Liver (tissue), 8 donors: ENCODE measurements at regions not wholly inside any gene's neighbourhood (a gene's known extent, or its start where the extent isn't known, plus 50 kb on each side); places are given as distances from the start of the nearest gene placed in this dataset.

Experiments
- DNase-seq: peaks from one replicate; pipeline ENCODE4 v3.0.0-alpha.2; 2017; ENCODE audit warnings: low spot score
- H3K27ac ChIP-seq, 2 donors: one replicate each; pipeline ENCODE4 v1.7.0; 2013; ENCODE audit warnings: inconsistent platforms in 2 of 2, low read length in 2 of 2, control low read depth in 1 of 2, low read depth in 1 of 2, mild to moderate bottlenecking in 1 of 2
- H3K27me3 ChIP-seq, 4 donors: one replicate each; pipeline versions ENCODE4 v1.6.1 to v1.7.0; 2013; ENCODE audit warnings: low read length in 3 of 4, inconsistent platforms in 1 of 4, mild to moderate bottlenecking in 1 of 4, moderate library complexity in 1 of 4; ENCODE audit not compliant: control insufficient read depth in 4 of 4, insufficient read depth in 4 of 4
- H3K36me3 ChIP-seq, 4 donors: one replicate each; pipeline versions ENCODE4 v1.6.1 to v1.7.0; 2013; ENCODE audit warnings: low read length in 3 of 4, mild to moderate bottlenecking in 3 of 4, low read depth in 1 of 4, moderate library complexity in 1 of 4; ENCODE audit not compliant: control insufficient read depth in 4 of 4, insufficient read depth in 3 of 4
- H3K4me1 ChIP-seq, 4 donors: one replicate each; pipeline versions ENCODE4 v1.6.1 to v1.7.0; 2013; ENCODE audit warnings: low read length in 3 of 4, mild to moderate bottlenecking in 3 of 4, moderate library complexity in 1 of 4; ENCODE audit not compliant: control insufficient read depth in 4 of 4, insufficient read depth in 4 of 4
- H3K4me3 ChIP-seq, 3 donors: one replicate each; pipeline versions ENCODE4 v1.6.1 to v1.7.0; 2013; ENCODE audit warnings: low read length in 3 of 3, control low read depth in 1 of 3, low read depth in 1 of 3, mild to moderate bottlenecking in 1 of 3
- H3K9ac ChIP-seq, 2 donors: one replicate each; pipeline ENCODE4 v1.7.0; 2013; ENCODE audit warnings: low read length in 2 of 2, mild to moderate bottlenecking in 2 of 2, moderate library complexity in 2 of 2, control low read depth in 1 of 2, low read depth in 1 of 2
- H3K9me3 ChIP-seq, 4 donors: one replicate each; pipeline versions ENCODE4 v1.6.1 to v1.7.0; 2013; ENCODE audit warnings: low read length in 3 of 4; ENCODE audit not compliant: control insufficient read depth in 4 of 4
- ATF3 ChIP-seq: IDR thresholded peaks from 2 replicates; pipeline ENCODE4 v1.6.1; 2016; ENCODE audit warnings: antibody characterized with exemption
- EGR1 ChIP-seq, 2 donors: IDR thresholded peaks; 2 replicates each; pipeline ENCODE4 v1.6.1; 2016 to 2018; ENCODE audit warnings: antibody characterized with exemption in 2 of 2, low read depth in 2 of 2
- FOXA1 ChIP-seq: IDR thresholded peaks from 2 replicates; pipeline ENCODE4 v1.6.1; 2016; ENCODE audit warnings: antibody characterized with exemption
- GABPA ChIP-seq, 2 donors: IDR thresholded peaks in 1 of 2; conservative IDR thresholded peaks in 1 of 2; 2 replicates each; pipeline ENCODE4 v1.6.1; 2016; ENCODE audit warnings: antibody characterized with exemption in 2 of 2, mild to moderate bottlenecking in 1 of 2, moderate library complexity in 1 of 2
- HNF4A ChIP-seq, 2 donors: conservative IDR thresholded peaks; 2 replicates each; pipeline ENCODE4 v1.6.1; 2016; ENCODE audit warnings: antibody characterized with exemption in 2 of 2, mild to moderate bottlenecking in 2 of 2
- HNF4G ChIP-seq: IDR thresholded peaks from 2 replicates; pipeline ENCODE4 v1.6.1; 2016; ENCODE audit warnings: antibody characterized with exemption
- MAX ChIP-seq: IDR thresholded peaks from 2 replicates; pipeline ENCODE4 v1.6.1; 2016; ENCODE audit warnings: antibody characterized with exemption
- NR2F2 ChIP-seq: IDR thresholded peaks from 2 replicates; pipeline ENCODE4 v1.6.1; 2016; ENCODE audit warnings: antibody characterized with exemption
- RAD21 ChIP-seq, 2 donors: IDR thresholded peaks; 2 replicates each; pipeline ENCODE4 v1.6.1; 2016; ENCODE audit warnings: antibody characterized with exemption in 2 of 2, mild to moderate bottlenecking in 2 of 2
- REST ChIP-seq: IDR thresholded peaks from 2 replicates; pipeline ENCODE4 v1.6.1; 2016; ENCODE audit warnings: antibody characterized with exemption, mild to moderate bottlenecking
- RXRA ChIP-seq, 2 donors: IDR thresholded peaks; 2 replicates each; pipeline ENCODE4 v1.6.1; 2017 to 2018; ENCODE audit warnings: antibody characterized with exemption in 2 of 2, mild to moderate bottlenecking in 1 of 2
- SP1 ChIP-seq: IDR thresholded peaks from 2 replicates; pipeline ENCODE4 v1.6.1; 2018; ENCODE audit warnings: antibody characterized with exemption, mild to moderate bottlenecking
- YY1 ChIP-seq: IDR thresholded peaks from 2 replicates; pipeline ENCODE4 v1.6.1; 2016; ENCODE audit warnings: antibody characterized with exemption, mild to moderate bottlenecking
- ZBTB33 ChIP-seq: IDR thresholded peaks from 2 replicates; pipeline ENCODE4 v1.6.1; 2016; ENCODE audit warnings: antibody characterized with exemption
- WGBS: extraction: QIAGEN DNeasy Blood & Tissue Kit; methylation state at CpG from one replicate; pipeline ENCODE4 v1.1.7; 2013; 5-methylcytosine and 5-hydroxymethylcytosine counted together
- TF ChIP-seq, protein P1 (sequence below): fragments of 150-350 bp; IDR thresholded peaks from 2 replicates; pipeline ENCODE4 v1.5.1; 2017; ENCODE audit warnings: improper control_type of control experiment, low read depth, low read length; ENCODE audit not compliant: missing input control
- donor health status: healthy.
- donor health status: healthy.
- donor health status: healthy.
- donor health status: healthy.
- donor health status: healthy.

DNA sequence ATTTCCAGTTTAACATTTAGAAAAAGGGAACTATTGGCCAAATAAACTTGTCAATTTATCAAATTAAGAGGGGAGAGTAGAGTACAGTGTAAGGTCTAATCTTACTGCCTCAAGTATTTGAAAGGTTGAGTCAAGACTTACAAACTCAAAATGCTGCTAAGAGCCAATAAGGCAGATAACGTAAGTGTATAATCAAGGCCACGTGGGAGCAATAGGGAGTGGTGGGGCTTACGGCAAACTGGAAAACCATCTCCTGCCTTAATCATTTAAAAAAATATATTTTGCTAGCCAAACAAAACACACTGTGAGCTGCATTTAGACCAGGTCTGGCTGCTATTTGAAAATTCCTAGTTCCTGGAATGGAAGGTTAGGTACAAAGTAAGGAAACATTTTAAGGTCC is 107.3 kb upstream of the FRMD4B start:
- Histone ChIP-seq H3K4me1 (no peaks in the 10 kb centered on the region), H3K9ac (no peak overlapping the region), H3K27ac (no peak overlapping the region), H3K36me3 (no peaks in the 10 kb centered on the region), H3K27me3 (no peaks in the 10 kb centered on the region), H3K9me3 (no peaks in the 10 kb centered on the region), H3K4me3 (no peak overlapping the region)
- TF ChIP-seq EGR1 (IDR thresholded peaks at IDR 0.05; ENCODE audit: low read depth in 2 of 2) = no peak
- TF ChIP-seq RXRA (IDR thresholded peaks at IDR 0.05) = no peak
- no peak for TF ChIP-seq HNF4G
- no peak for TF ChIP-seq NR2F2
- no peak for TF ChIP-seq ATF3
- TF ChIP-seq MAX = no peak
- TF ChIP-seq HNF4A (conservative IDR thresholded peaks at IDR 0.05) = no peak
- no peak for TF ChIP-seq YY1
- TF ChIP-seq SP1 = no peak
- TF ChIP-seq, protein P1, sequence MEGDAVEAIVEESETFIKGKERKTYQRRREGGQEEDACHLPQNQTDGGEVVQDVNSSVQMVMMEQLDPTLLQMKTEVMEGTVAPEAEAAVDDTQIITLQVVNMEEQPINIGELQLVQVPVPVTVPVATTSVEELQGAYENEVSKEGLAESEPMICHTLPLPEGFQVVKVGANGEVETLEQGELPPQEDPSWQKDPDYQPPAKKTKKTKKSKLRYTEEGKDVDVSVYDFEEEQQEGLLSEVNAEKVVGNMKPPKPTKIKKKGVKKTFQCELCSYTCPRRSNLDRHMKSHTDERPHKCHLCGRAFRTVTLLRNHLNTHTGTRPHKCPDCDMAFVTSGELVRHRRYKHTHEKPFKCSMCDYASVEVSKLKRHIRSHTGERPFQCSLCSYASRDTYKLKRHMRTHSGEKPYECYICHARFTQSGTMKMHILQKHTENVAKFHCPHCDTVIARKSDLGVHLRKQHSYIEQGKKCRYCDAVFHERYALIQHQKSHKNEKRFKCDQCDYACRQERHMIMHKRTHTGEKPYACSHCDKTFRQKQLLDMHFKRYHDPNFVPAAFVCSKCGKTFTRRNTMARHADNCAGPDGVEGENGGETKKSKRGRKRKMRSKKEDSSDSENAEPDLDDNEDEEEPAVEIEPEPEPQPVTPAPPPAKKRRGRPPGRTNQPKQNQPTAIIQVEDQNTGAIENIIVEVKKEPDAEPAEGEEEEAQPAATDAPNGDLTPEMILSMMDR = no peak
- no peak for TF ChIP-seq REST
- TF ChIP-seq ZBTB33 = no peak
- TF ChIP-seq RAD21 (IDR thresholded peaks at IDR 0.05) = no peak
- no peak for TF ChIP-seq GABPA (IDR thresholded peaks at IDR 0.05 in 1 of 2, conservative IDR thresholded peaks at IDR 0.05 in 1 of 2)
- TF ChIP-seq FOXA1 = no peak
- 92% methylated on average over 3 of the region's 3 CpGs for WGBS
- no peak for DNase-seq

DNA sequence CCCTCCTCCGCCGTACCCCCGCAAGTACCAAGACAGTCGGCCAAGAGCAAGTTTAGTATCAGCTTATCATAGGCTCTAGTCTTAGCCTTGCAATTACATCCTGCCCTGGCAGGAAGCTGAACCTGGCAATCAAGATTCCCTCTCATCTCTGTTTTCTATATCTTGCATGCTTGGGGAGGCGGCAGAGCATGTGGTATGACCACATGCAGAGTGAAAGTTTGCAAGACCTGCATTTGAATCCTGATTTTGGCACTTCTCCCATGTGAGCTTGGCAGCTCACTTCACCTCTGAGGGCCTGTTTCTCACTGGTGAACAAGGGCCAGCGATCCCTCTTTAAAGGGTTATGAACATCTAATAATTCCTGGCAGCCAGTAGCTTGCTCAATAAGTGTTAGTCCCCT is 106.1 kb upstream of the FRMD4B start:
- H3K9me3 ChIP-seq = no peaks in the 10 kb centered on the region
- H3K9ac ChIP-seq = no peak overlapping the region
- H3K27me3 ChIP-seq = no peaks in the 10 kb centered on the region
- no peak for DNase-seq
- no peaks in the 10 kb centered on the region for H3K36me3 ChIP-seq
- H3K27ac ChIP-seq = no peak overlapping the region
- no peaks in the 10 kb centered on the region for H3K4me1 ChIP-seq
- H3K4me3 ChIP-seq = no peak overlapping the region
- 71% methylated on average over 6 of the region's 6 CpGs for WGBS
- no peak for TF ChIP-seq ZBTB33
